Activated CD8-positive, alpha-beta memory T cell treated with anti-CD3 and anti-CD28 coated beads for 36 hours (primary cell): ENCODE measurements at regions not wholly inside any gene's neighbourhood (a gene's known extent, or its start where the extent isn't known, plus 50 kb on each side); places are given as distances from the start of the nearest gene placed in this dataset.

Source experiments
- CTCF ChIA-PET: fragments of 350-600 bp; sonication (Branson Sonifier 250); formaldehyde crosslinking; loops from one replicate; lab custom pipeline; 2021; ENCODE audit warnings: antibody characterized with exemption; lab: Charles Lee
- POLR2A ChIA-PET: fragments of 350-600 bp; sonication (Branson Sonifier 250); formaldehyde crosslinking; loops from one replicate; lab custom pipeline; 2021; ENCODE audit warnings: antibody characterized with exemption; lab: Charles Lee

GRCh38 chr16:64238571-64238970 is 883.3 kb downstream of the CDH11 start:
- POLR2A ChIA-PET = no interaction called here
- CTCF ChIA-PET = no interaction called here

GRCh38 chr16:64236316-64236715 is 885.5 kb downstream of the CDH11 start:
- CTCF ChIA-PET = no interaction called here
- POLR2A ChIA-PET = no interaction called here

- CTCF ChIA-PET = no interaction called here
- POLR2A ChIA-PET = no interaction called here
Measured at GRCh38 chr16:64234200-64234599, 887.7 kb downstream of the CDH11 start.

- POLR2A ChIA-PET = no interaction called here
- CTCF ChIA-PET = no interaction called here
Measured at GRCh38 chr16:64225696-64226095, 896.2 kb downstream of the CDH11 start.

GRCh38 chr16:64225036-64225435 is 896.8 kb downstream of the CDH11 start:
- ChIA-PET CTCF (no interaction called here), POLR2A (no interaction called here)

GRCh38 chr16:64217789-64218535 is 903.9 kb downstream of the CDH11 start:
- CTCF ChIA-PET = no interaction called here
- POLR2A ChIA-PET = no interaction called here

DNA sequence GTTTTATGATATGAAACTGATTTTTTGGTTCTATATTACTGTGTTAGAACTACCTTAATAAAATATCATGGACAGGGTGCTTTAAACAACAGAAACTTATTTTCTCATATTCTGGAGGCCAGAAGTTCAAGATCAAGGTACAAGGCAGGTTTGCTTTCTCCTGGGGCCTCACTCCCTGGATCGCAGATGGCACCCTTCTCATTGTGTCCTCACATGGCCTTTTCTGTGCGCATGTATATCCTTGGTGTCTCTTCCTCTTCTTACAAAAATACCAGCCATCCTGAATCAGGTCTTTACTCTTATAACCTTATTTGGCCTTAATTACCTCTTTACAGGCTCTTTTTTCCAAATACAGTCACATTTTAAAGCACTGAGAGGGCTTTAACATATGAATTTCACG is 906.1 kb downstream of the CDH11 start:
- ChIA-PET POLR2A (no interaction called here), CTCF (no interaction called here)

- POLR2A ChIA-PET = no interaction called here
- CTCF ChIA-PET = no interaction called here
Measured at GRCh38 chr16:64211331-64211730, 910.5 kb downstream of the CDH11 start.

DNA sequence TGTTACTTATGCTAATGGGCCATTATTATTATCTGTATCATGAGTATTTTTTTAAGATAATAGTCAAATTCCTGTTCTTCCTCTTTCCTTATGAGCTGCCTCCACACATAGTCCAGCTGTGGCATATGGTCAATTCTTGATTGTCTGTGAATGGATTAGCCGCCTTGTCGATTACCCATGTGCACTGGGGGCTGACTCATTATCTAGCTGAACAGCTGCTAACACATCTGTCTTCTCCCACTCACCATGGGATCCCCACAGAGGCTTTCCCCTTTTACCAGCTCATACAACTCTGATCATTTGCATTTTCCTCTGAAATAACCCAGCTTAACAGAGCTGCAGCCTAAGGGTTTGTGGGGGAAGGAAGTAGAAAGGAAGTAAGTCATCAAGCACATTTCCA is 915.0 kb downstream of the CDH11 start:
- ChIA-PET CTCF (no interaction called here), POLR2A (no interaction called here)

- CTCF ChIA-PET = no interaction called here
- POLR2A ChIA-PET = no interaction called here
Measured at GRCh38 chr16:64203126-64203525, 918.7 kb downstream of the CDH11 start.

GRCh38 chr16:64202571-64202970 is 919.3 kb downstream of the CDH11 start:
- POLR2A ChIA-PET = no interaction called here

GRCh38 chr16:64196444-64196843 is 925.4 kb downstream of the CDH11 start:
- ChIA-PET POLR2A (no interaction called here), CTCF (no interaction called here)

More at GRCh38 chr16:64202571-64202970, 919.3 kb downstream of the CDH11 start:
- CTCF ChIA-PET = no interaction called here

- CTCF ChIA-PET = no interaction called here
Measured at GRCh38 chr16:64185954-64186353, 935.9 kb downstream of the CDH11 start.

GRCh38 chr16:64184156-64184555 is 937.7 kb downstream of the CDH11 start:
- CTCF ChIA-PET = no interaction called here
- POLR2A ChIA-PET = no interaction called here

More at GRCh38 chr16:64185954-64186353, 935.9 kb downstream of the CDH11 start:
- POLR2A ChIA-PET = no interaction called here

- ChIA-PET CTCF (no interaction called here), POLR2A (no interaction called here)
Measured at GRCh38 chr16:64182985-64183384, 938.9 kb downstream of the CDH11 start.

GRCh38 chr16:64181271-64181925 is 940.5 kb downstream of the CDH11 start:
- ChIA-PET POLR2A (no interaction called here), CTCF (no interaction called here)

DNA sequence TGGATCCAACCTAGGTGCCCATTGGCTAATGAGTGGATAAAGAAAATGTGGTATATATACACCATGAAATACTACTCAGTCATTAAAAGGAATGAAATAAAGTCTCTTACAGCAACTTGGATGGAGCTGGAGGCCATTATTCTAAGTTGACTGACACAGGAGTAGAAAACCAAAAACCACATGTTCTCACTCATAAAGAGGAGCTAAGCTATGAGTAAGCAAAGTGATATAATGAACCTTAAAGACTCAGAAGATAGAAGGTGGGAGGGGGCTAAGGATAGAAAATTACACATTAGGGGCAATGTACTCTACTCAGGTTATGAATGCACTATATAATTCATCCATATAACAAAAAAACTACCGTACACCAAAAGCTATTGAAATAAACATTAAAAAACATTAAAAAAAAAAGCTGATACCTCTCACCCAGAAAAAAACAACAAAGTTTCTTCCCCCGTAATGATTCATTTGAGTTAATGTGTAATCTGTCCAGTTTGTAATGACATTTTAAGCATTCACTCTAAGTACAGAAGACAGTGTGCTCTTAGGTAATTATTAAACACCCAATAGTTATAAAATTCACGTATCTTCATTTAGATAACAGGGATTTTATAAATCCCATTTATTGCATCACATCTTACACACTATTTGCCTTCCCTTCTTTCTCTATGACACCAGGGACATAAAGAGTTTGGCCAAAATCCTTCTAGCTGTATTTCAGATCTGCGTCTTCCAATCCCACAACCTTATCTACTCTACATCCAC is 941.5 kb downstream of the CDH11 start:
- POLR2A ChIA-PET = no interaction called here

DNA sequence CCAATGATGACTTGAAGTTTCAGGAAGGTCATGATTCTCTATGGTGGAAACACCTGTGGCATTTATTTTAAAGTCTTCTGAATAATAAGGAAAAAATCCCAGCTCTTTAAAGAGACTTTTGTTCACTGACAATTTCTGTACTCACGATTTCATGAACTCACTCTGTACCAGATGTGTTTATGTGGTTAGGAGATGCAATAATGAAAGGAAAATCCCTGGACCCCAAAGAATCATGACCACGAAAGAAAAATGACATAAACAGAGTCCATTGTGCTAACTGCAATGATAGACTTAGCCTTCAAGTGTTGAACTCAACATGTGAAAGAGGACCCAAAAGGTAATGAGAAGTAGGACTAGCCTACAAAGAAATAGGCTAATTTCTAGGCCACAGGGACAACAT is 947.5 kb downstream of the CDH11 start:
- CTCF ChIA-PET = no interaction called here

More for the DNA sequence above, 941.5 kb downstream of the CDH11 start:
- CTCF ChIA-PET = no interaction called here

GRCh38 chr16:64172652-64173051 is 949.2 kb downstream of the CDH11 start:
- ChIA-PET POLR2A (no interaction called here), CTCF (no interaction called here)

More for the DNA sequence above, 947.5 kb downstream of the CDH11 start:
- POLR2A ChIA-PET = no interaction called here

- ChIA-PET POLR2A (no interaction called here), CTCF (no interaction called here)
Measured at GRCh38 chr16:64172226-64172625, 949.6 kb downstream of the CDH11 start.
